ENCODE measurements at regions not wholly inside any gene's neighbourhood (a gene's known extent, or its start where the extent isn't known, plus 50 kb on each side); places are given as distances from the start of the nearest gene placed in this dataset.

GRCh38 chr6:14913931-14914330 is 331.9 kb upstream of the JARID2 start:
- TF ChIP-seq, protein P1, sequence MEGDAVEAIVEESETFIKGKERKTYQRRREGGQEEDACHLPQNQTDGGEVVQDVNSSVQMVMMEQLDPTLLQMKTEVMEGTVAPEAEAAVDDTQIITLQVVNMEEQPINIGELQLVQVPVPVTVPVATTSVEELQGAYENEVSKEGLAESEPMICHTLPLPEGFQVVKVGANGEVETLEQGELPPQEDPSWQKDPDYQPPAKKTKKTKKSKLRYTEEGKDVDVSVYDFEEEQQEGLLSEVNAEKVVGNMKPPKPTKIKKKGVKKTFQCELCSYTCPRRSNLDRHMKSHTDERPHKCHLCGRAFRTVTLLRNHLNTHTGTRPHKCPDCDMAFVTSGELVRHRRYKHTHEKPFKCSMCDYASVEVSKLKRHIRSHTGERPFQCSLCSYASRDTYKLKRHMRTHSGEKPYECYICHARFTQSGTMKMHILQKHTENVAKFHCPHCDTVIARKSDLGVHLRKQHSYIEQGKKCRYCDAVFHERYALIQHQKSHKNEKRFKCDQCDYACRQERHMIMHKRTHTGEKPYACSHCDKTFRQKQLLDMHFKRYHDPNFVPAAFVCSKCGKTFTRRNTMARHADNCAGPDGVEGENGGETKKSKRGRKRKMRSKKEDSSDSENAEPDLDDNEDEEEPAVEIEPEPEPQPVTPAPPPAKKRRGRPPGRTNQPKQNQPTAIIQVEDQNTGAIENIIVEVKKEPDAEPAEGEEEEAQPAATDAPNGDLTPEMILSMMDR (IDR thresholded peaks at IDR 0.05): no peak
- no peak for TF ChIP-seq POLR2A (IDR thresholded peaks at IDR 0.05)
- no peak for TF ChIP-seq EP300 (IDR thresholded peaks at IDR 0.05)
